HG02571 (cell line): ENCODE measurements at regions not wholly inside any gene's neighbourhood (a gene's known extent, or its start where the extent isn't known, plus 50 kb on each side); places are given as distances from the start of the nearest gene placed in this dataset.
"Not testable (repeated sequence)": the region's sequence is repeated elsewhere in the genome, so short reads cannot be mapped to it uniquely, and the experiment has no call there.

ENCODE experiments used
- ATAC-seq: cut with Tn5 transposase; IDR thresholded peaks from one replicate; pipeline ENCODE4 v1.9.1; 2021; ENCODE audit warnings: mild to moderate bottlenecking, moderate library complexity; ENCODE audit not compliant: unreplicated experiment

- ATAC-seq, result no peak
Measured at GRCh38 chr11:98409069-98409468, 611.7 kb upstream of the CNTN5 start.

DNA sequence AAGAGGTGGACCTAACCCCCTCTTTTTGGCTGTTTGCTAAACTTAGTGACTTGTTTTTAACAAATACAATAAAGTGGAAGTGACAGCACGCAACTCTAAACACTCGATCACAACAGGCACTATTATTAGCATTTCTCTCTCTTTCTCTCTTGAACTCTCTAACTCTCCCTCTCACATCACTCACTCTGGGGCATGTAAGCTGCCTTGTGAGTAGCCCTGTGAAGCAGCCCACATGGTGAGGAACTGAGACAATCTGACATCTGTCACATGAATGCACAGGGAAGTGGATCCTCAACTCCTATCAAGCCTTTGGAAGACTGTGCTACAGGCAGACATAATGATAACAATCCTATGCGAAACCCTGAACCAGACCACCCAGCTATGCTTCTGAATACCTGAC, 609.0 kb upstream of the CNTN5 start:
- no peak for ATAC-seq

DNA sequence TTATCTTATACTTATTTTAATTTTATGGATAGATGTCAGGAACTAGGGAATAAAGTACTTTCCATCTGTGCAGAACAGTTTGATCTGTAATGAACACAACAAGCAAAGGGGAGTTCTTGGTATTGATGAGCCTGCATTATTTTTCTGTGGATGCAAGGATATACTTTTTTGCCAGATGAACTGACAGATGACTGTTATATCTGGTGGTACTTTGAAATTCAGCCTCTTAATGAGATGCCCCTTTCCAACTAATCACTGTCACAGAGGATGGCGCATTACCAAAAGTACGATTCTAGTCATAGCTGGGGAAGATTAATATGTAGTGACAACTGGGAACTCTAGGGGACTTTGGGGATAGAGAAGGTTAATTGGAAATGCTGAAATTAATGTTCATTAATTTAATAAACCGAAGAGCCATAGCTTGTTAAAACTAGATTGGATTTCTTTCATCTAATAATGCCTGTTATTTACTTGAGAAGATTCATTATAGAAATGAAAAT, 603.4 kb upstream of the CNTN5 start:
- ATAC-seq, result no peak

GRCh38 chr11:98423933-98424332, 596.8 kb upstream of the CNTN5 start:
- ATAC-seq, result no peak

DNA sequence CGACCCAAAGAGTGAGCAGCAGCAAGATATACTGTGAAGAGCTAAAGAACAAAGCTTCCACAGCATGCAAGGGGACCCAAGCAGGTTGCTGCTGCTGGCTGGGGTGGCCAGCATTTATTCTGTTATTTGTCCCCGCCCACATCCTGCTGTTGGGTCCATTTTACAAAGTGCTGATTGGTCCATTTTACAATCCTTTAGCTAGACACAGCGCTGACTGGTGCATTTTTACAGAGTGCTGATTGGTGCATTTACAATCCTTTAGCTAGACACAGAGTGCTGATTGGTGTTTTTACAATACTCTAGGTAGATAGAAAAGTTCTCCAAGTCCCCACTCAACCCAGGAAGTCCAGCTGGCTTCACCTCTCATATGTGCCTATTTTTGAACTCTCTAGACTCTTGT, 596.0 kb upstream of the CNTN5 start:
- not testable (repeated sequence) for ATAC-seq

- no peak for ATAC-seq
Measured at GRCh38 chr11:98431463-98432359, 589.0 kb upstream of the CNTN5 start.

DNA sequence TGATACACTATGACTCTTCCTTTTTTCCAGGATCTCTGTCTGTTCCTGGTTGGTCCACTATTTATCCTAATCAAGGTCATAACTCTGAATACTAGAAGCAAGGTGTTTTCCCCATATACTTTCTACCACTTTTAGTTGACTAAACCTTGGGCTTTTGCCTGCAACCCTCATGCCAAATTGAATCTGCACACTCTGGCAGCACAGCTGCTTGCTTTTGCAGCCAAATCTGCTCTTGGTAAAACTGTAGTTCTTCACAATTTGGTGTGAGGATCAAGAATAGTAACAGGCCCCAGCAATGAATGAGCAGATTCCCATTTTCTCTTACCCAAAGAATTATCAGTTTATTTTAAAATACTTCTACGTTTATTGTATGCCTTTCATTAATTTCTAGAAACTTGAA, 586.5 kb upstream of the CNTN5 start:
- no peak for ATAC-seq

GRCh38 chr11:98453378-98453777, 567.4 kb upstream of the CNTN5 start:
- no peak for ATAC-seq

DNA sequence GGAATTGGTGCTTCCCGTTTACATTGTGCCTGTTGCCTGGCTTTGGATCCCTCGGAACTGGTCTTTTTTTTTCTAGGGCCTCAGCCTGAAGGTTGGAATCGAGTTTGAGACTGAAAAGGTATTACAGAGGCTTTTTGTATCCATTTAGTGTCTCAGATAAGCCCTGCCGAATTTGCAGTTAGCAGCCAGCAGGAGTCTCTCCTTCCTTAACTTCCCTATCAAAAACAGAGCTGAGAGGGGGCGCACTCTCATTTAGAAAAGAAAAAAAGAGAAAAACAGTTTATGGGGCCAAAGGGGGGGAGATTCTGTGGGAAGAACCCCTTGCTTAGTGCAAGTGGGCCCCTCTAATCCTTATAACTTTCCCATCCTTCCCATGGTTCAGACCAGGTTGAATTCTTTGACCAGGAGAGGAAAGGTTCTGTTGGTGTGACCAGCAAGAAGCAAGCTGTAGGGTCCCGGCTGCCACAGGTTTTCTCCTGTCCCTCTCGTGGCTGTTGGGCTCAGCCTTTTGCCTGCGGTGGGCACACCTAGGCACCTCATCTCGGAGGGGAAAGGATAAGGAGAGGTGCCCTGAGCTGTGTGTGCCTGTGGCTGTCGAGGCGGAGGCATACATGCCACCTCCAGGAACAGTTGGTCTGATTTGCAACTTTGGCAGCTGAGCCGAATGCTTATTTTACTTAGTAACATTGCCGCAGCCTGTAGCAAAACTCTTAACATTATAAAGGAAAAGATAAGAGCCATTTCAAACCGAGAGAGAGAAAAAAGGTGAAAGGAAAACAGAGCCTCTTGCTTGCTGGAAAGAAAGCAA, 565.0 kb upstream of the CNTN5 start:
- no peak for ATAC-seq

- ATAC-seq, result no peak
Measured at GRCh38 chr11:98456308-98456680, 564.5 kb upstream of the CNTN5 start.

- ATAC-seq, result no peak
Measured at GRCh38 chr11:98495016-98495415, 525.7 kb upstream of the CNTN5 start.

DNA sequence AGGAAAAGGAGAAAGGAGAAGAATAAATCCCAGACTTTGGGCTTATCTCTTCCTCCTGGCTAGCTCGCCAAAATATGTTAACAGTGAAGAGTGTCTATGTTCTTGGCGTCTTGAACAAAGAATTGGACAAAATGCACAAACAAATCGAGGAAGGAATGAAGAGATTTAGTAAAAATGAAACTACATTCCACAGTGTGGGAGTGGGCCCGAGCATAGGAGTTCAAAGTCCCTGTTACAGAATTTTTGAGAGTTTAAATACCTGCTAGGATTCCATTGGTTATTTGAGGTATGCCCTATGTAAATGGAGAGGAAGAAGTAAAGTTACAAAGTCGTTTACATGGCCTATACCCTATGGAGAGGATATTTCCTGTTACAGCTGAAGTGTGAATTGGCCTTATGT, 525.1 kb upstream of the CNTN5 start:
- no peak for ATAC-seq

GRCh38 chr11:98507208-98507607, 513.5 kb upstream of the CNTN5 start:
- no peak for ATAC-seq

DNA sequence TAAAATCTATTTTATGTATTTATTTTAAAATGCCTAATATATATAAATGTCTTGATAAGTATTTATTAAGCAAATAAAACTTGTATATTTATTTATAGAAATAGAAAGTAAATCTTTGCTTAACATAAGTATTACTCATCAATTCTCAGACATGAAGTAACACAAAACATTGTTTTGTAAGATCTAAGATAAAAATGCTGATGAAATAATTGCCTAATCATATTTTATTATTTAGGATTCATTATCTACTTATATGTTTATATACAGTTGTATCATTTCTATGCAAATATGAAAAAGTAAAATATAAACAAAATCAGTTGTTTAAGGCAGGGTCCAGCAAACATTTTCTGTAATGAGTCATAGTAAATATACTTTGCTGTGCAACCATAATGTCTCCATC, 507.8 kb upstream of the CNTN5 start:
- ATAC-seq, result no peak

DNA sequence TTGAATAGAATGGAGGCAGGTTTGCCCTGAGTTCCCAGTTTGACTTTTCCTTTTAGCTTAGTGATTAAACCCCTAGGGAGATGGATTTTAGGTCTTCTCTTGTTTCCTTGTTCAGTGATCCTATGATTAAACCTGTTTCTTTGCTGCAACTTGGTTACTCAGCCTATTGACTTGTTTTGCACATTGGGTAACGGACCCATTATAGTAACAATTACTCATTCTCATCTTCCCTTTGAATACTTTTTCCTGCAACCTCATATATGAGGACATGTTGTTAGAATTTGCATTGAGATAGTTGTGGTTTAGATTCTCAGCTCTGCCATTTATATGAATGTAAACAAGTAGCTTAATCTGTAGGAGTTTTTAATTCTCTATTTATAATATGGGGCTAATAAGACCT, 489.2 kb upstream of the CNTN5 start:
- ATAC-seq, result no peak

- no peak for ATAC-seq
Measured at GRCh38 chr11:98536023-98536422, 484.7 kb upstream of the CNTN5 start.

DNA sequence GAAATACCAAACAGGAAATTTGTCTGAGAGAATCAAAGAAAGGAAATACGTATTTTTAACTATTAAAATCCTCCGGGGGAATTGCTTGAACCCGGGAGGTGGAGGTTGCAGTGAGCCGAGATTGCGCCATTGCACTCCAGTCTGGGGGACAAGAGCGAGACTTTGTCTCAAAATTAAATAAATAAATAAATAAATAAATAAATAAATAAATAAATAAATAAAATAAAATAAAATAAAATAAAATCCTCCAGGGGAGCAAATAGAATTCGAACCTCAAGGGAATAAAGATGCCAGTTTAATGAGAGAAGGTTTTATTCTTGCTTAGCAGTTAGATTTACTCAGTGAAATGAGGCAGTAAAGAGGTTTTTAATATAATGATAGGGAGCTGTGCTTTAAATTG, 482.4 kb upstream of the CNTN5 start:
- ATAC-seq, result not testable (repeated sequence)

DNA sequence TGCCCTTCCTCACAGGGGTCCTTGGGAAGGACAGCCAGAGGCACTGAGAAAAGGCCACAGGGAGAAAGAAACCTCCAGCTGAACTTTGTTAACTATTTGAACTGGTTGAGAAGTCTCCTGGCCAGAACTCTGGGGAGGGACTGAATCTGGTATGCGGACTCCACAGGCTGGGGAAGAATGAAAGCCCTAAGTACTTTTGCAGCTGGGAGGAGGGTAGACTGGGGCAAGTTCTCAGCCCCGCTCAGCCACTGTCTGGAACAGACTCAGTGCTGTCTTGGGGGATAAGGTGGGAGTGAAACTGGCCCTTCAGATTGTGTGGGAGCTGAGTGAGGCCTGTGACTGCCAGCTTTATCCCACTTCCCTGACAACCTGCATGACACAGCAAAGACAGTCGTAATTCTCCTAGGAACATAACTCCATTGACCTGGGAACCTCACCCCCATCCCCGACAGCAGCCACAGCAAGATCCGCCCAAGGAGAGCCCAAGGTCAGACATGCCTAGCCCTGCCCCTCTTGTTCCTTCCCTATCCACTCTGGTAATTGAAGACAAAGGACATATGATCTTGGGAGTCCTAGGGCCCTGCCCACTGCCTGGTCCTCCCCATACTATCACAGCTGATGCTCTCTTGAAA, 475.1 kb upstream of the CNTN5 start:
- ATAC-seq, result no peak

- no peak for ATAC-seq
Measured at GRCh38 chr11:98549571-98549970, 471.2 kb upstream of the CNTN5 start.

DNA sequence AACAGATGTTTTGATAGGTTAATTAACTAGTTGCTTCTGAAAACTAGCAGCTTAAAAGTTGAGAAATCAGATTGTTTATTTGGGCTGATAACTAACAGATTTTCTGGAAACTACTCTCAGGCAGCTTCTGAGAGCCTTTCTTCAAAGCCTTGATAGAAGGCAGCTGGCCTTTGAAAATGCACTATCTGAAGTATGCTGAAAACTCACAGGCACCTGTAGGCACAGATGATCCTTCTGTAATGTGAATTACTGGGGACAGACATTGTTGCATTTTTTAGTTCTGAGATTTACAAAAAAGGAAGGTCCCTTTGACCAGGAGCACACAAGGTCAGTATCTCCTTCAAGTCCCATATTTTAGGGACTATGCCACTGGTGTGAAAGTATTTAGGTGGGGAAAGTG, 460.8 kb upstream of the CNTN5 start:
- ATAC-seq, result no peak

DNA sequence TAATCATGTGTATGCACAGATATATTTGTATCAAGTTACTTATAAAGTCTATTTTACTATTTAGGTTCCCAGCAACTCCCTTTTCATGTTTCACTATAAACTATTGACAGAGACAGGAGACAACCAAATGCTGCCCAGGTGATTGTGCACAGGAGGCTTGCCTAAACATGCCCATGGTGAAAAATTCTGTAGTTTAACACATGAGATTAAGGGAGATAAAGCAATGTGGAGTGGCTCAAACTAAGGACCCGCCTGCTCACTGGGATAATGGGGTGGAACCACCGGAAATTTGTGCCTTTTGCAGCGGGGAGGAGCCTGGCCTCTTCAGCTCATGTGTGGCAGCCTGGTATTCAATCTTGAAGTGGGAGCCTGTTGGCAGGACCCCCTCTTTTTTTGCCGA, 459.5 kb upstream of the CNTN5 start:
- no peak for ATAC-seq
